ENCODE measurements at regions not wholly inside any gene's neighbourhood (a gene's known extent, or its start where the extent isn't known, plus 50 kb on each side); places are given as distances from the start of the nearest gene placed in this dataset.

- H3K14ac ChIP-seq (ENCODE audit: insufficient read length) = no peak overlapping the region
- H2AK5ac ChIP-seq (ENCODE audit: low read depth, low read length) = 0 out of 2 replicates have a peak overlapping the region, but pooled peaks have one; percentile 18
- no peak for FAIRE-seq
- H3K36me3 ChIP-seq (ENCODE audit: control insufficient read depth in 2 of 4, insufficient read depth in 4 of 4, low read length in 3 of 4) = no peaks in the 10 kb centered on the region
- no peak overlapping the region for H3K56ac ChIP-seq (replicated peaks; ENCODE audit: insufficient read length, low read depth, low read length)
- H3K27ac ChIP-seq (ENCODE audit: low read depth, low read length) = no peak overlapping the region
- peak overlapping the region; percentile 11 for H4K8ac ChIP-seq (ENCODE audit: extremely low read depth, insufficient read depth, low read length)
- no peak overlapping the region for H4K5ac ChIP-seq (ENCODE audit: insufficient read length, low read depth, low read length)
- H2BK120ac ChIP-seq (replicated peaks; ENCODE audit: low read depth, low read length) = no peak overlapping the region
- no peak for DNase-seq (ENCODE audit: low read depth in 1 of 2, low spot score in 2 of 2)
- ChIA-PET POLR2A (ENCODE audit: partially characterized antibody) (no interaction called here), CTCF (ENCODE audit: partially characterized antibody) (interaction anchor here (2.0 kb wide), 1 partner anchor 70 kb away, joined by 10 read pairs; no protein-coding TSS in a partner anchor)
- H3K23ac ChIP-seq (ENCODE audit: insufficient read length) = no peak overlapping the region
- H3K18ac ChIP-seq (ENCODE audit: extremely low read depth, low read length) = no peak overlapping the region
- H3K4me2 ChIP-seq (ENCODE audit: insufficient read depth in 1 of 2, low read depth in 2 of 2, low read length in 2 of 2) = no peak overlapping the region
- H3K79me1 ChIP-seq (ENCODE audit: low read depth, low read length) = no peaks in the 10 kb centered on the region
- no peaks in the 10 kb centered on the region; a peak in 3 of 7 replicates for H3K27me3 ChIP-seq (replicated peaks in 1 of 4; ENCODE audit: control insufficient read depth in 3 of 4, extremely low read depth in 1 of 4, insufficient read depth in 3 of 4, low read length in 3 of 4)
- no peak overlapping the region for H2BK12ac ChIP-seq (ENCODE audit: low read depth, low read length)
- no peaks in the 10 kb centered on the region for H3K9me3 ChIP-seq (ENCODE audit: insufficient read depth in 2 of 2, low read depth in 1 of 2, low read length in 1 of 2)
- H2BK15ac ChIP-seq (ENCODE audit: low read length) = no peak overlapping the region
- no peak overlapping the region for H4K91ac ChIP-seq (replicated peaks; ENCODE audit: insufficient read length, low read length)
- no peak overlapping the region for H3K4me3 ChIP-seq (ENCODE audit: extremely low read depth in 1 of 4, insufficient read depth in 2 of 4, low read depth in 3 of 4, low read length in 4 of 4)
- no peaks in the 10 kb centered on the region for H3K79me2 ChIP-seq (ENCODE audit: control insufficient read depth in 1 of 2, insufficient read depth in 2 of 2, low read length in 2 of 2)
- H2BK5ac ChIP-seq (ENCODE audit: low read depth, low read length) = no peak overlapping the region
- H2BK20ac ChIP-seq (ENCODE audit: low read length) = no peak overlapping the region
- H2AFZ ChIP-seq (ENCODE audit: low read length) = no peak overlapping the region
- H4K20me1 ChIP-seq (replicated peaks in 1 of 2; ENCODE audit: control insufficient read depth in 1 of 2, insufficient read depth in 2 of 2, low read length in 2 of 2) = no peaks in the 10 kb centered on the region
- 95% methylated on average over 14 of the region's 17 CpGs; no CpG with 5 or more reads in 1 of the 2 experiments for WGBS, 2 experiments (ENCODE audit: extremely low coverage in 1 of 2, insufficient coverage in 1 of 2, insufficient read length in 1 of 2, insufficient replicate concordance in 2 of 2, low coverage in 1 of 2, low lambda C conversion rate in 2 of 2, missing lambda C conversion rate in 1 of 2)
- peaks cover 0 to 15% (median 6%) of the 10 kb centered on the region in 4 experiments; a peak in 6 of 7 replicates for H3K4me1 ChIP-seq (replicated peaks in 1 of 4; ENCODE audit: control insufficient read depth in 3 of 4, insufficient read depth in 4 of 4, low read length in 3 of 4)
- H3K4ac ChIP-seq (replicated peaks; ENCODE audit: insufficient read length, low read depth, low read length) = no peak overlapping the region
- H3K9ac ChIP-seq (replicated peaks in 1 of 4; ENCODE audit: extremely low read depth in 1 of 4, low read depth in 3 of 4, low read length in 3 of 4) = no peak overlapping the region
- no peaks in the 10 kb centered on the region for H3K23me2 ChIP-seq (ENCODE audit: low read depth, low read length)
- TF ChIP-seq JUND (IDR thresholded peaks at IDR 0.05; ENCODE audit: low read length) (no peak), EZH2 (IDR thresholded peaks at IDR 0.05; ENCODE audit: low read depth, low read length, severe bottlenecking) (no peak), SP1 (IDR thresholded peaks at IDR 0.05; ENCODE audit: low read depth, low read length) (no peak), SAP30 (IDR thresholded peaks at IDR 0.05; ENCODE audit: insufficient read depth, insufficient replicate concordance, low read length) (no peak)
- TF ChIP-seq, protein P1, sequence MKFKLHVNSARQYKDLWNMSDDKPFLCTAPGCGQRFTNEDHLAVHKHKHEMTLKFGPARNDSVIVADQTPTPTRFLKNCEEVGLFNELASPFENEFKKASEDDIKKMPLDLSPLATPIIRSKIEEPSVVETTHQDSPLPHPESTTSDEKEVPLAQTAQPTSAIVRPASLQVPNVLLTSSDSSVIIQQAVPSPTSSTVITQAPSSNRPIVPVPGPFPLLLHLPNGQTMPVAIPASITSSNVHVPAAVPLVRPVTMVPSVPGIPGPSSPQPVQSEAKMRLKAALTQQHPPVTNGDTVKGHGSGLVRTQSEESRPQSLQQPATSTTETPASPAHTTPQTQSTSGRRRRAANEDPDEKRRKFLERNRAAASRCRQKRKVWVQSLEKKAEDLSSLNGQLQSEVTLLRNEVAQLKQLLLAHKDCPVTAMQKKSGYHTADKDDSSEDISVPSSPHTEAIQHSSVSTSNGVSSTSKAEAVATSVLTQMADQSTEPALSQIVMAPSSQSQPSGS (IDR thresholded peaks at IDR 0.05; ENCODE audit: low read length) = no peak
Observed at GRCh38 chr21:41682719-41683179, 84.1 kb downstream of the RIPK4 start.

All from H1 (cell line).